ENCODE measurements at regions not wholly inside any gene's neighbourhood (a gene's known extent, or its start where the extent isn't known, plus 50 kb on each side); places are given as distances from the start of the nearest gene placed in this dataset.

GRCh38 chr1:90192408-90192807 lies 197.5 kb downstream of the ZNF326 start:
- Histone ChIP-seq H3K27ac (no peak overlapping the region), H3K4me3 (no peak overlapping the region), H3K27me3 (replicated peaks) (no peaks in the 10 kb centered on the region; the same call in 1 of the 2 replicates), H3K4me1 (replicated peaks) (no peaks in the 10 kb centered on the region), H3K36me3 (no peaks in the 10 kb centered on the region), H3K9me3 (replicated peaks) (no peaks in the 10 kb centered on the region)
- no peak for DNase-seq (ENCODE audit: low read depth in 1 of 2, low spot score in 2 of 2)

- H3K27me3 ChIP-seq (replicated peaks), result no peaks in the 10 kb centered on the region; the same call in 1 of the 2 replicates
- H3K9me3 ChIP-seq (replicated peaks), result no peaks in the 10 kb centered on the region
- no peak overlapping the region for H3K27ac ChIP-seq
- DNase-seq (ENCODE audit: low read depth in 1 of 2, low spot score in 2 of 2), result no peak
- H3K4me1 ChIP-seq (replicated peaks), result no peaks in the 10 kb centered on the region
- H3K4me3 ChIP-seq, result no peak overlapping the region
- no peaks in the 10 kb centered on the region for H3K36me3 ChIP-seq
Observed at GRCh38 chr1:90190523-90190922, 195.6 kb downstream of the ZNF326 start.

GRCh38 chr1:90189889-90190288 lies 195.0 kb downstream of the ZNF326 start:
- Histone ChIP-seq H3K27me3 (replicated peaks) (no peaks in the 10 kb centered on the region; the same call in 1 of the 2 replicates), H3K36me3 (no peaks in the 10 kb centered on the region)
- no peak for DNase-seq (ENCODE audit: low read depth in 1 of 2, low spot score in 2 of 2)

GRCh38 chr1:90187323-90187585 lies 192.3 kb downstream of the ZNF326 start:
- no peaks in the 10 kb centered on the region; the same call in 1 of the 2 replicates for H3K27me3 ChIP-seq (replicated peaks)
- H3K4me3 ChIP-seq, result no peak overlapping the region
- DNase-seq (ENCODE audit: low read depth in 1 of 2, low spot score in 2 of 2), result no peak
- H3K36me3 ChIP-seq, result no peaks in the 10 kb centered on the region
- no peak overlapping the region for H3K27ac ChIP-seq
- H3K9me3 ChIP-seq (replicated peaks), result no peaks in the 10 kb centered on the region
- no peaks in the 10 kb centered on the region for H3K4me1 ChIP-seq (replicated peaks)

More at GRCh38 chr1:90189889-90190288, 195.0 kb downstream of the ZNF326 start:
- no peaks in the 10 kb centered on the region for H3K9me3 ChIP-seq (replicated peaks)
- no peaks in the 10 kb centered on the region for H3K4me1 ChIP-seq (replicated peaks)
- no peak overlapping the region for H3K4me3 ChIP-seq
- no peak overlapping the region for H3K27ac ChIP-seq

GRCh38 chr1:90186506-90187322 lies 191.8 kb downstream of the ZNF326 start:
- Histone ChIP-seq H3K9me3 (replicated peaks) (no peaks in the 10 kb centered on the region), H3K4me3 (no peak overlapping the region), H3K27me3 (replicated peaks) (no peaks in the 10 kb centered on the region; the same call in 1 of the 2 replicates), H3K4me1 (replicated peaks) (no peaks in the 10 kb centered on the region), H3K27ac (no peak overlapping the region), H3K36me3 (no peaks in the 10 kb centered on the region)
- no peak for DNase-seq (ENCODE audit: low read depth in 1 of 2, low spot score in 2 of 2)

GRCh38 chr1:90176530-90176929 lies 181.6 kb downstream of the ZNF326 start:
- no peaks in the 10 kb centered on the region for H3K9me3 ChIP-seq (replicated peaks)
- no peak for DNase-seq (ENCODE audit: low read depth in 1 of 2, low spot score in 2 of 2)
- no peaks in the 10 kb centered on the region for H3K4me1 ChIP-seq (replicated peaks)
- H3K4me3 ChIP-seq, result no peak overlapping the region
- no peaks in the 10 kb centered on the region; the same call in 1 of the 2 replicates for H3K27me3 ChIP-seq (replicated peaks)
- H3K27ac ChIP-seq, result no peak overlapping the region
- no peaks in the 10 kb centered on the region for H3K36me3 ChIP-seq

- DNase-seq (ENCODE audit: low read depth in 1 of 2, low spot score in 2 of 2), result no peak
- H3K4me3 ChIP-seq, result no peak overlapping the region
Observed at GRCh38 chr1:90175490-90176167, 180.7 kb downstream of the ZNF326 start.

GRCh38 chr1:90174246-90174645 lies 179.3 kb downstream of the ZNF326 start:
- Histone ChIP-seq H3K36me3 (no peaks in the 10 kb centered on the region), H3K9me3 (replicated peaks) (no peaks in the 10 kb centered on the region), H3K27me3 (replicated peaks) (no peaks in the 10 kb centered on the region; the same call in 1 of the 2 replicates), H3K4me1 (replicated peaks) (no peaks in the 10 kb centered on the region), H3K27ac (no peak overlapping the region), H3K4me3 (no peak overlapping the region)
- DNase-seq (ENCODE audit: low read depth in 1 of 2, low spot score in 2 of 2), result no peak

More at GRCh38 chr1:90175490-90176167, 180.7 kb downstream of the ZNF326 start:
- no peaks in the 10 kb centered on the region for H3K4me1 ChIP-seq (replicated peaks)
- no peaks in the 10 kb centered on the region; the same call in 1 of the 2 replicates for H3K27me3 ChIP-seq (replicated peaks)
- H3K36me3 ChIP-seq, result no peaks in the 10 kb centered on the region
- no peaks in the 10 kb centered on the region for H3K9me3 ChIP-seq (replicated peaks)
- no peak overlapping the region for H3K27ac ChIP-seq

GRCh38 chr1:90162216-90162615 lies 167.3 kb downstream of the ZNF326 start:
- H3K27me3 ChIP-seq (replicated peaks), result peaks cover 2% of the 10 kb centered on the region
- no peaks in the 10 kb centered on the region for H3K36me3 ChIP-seq
- no peak for DNase-seq (ENCODE audit: low read depth in 1 of 2, low spot score in 2 of 2)
- H3K4me1 ChIP-seq (replicated peaks), result no peaks in the 10 kb centered on the region
- H3K27ac ChIP-seq, result no peak overlapping the region
- H3K4me3 ChIP-seq, result no peak overlapping the region
- H3K9me3 ChIP-seq (replicated peaks), result no peaks in the 10 kb centered on the region

GRCh38 chr1:90161625-90162024 lies 166.7 kb downstream of the ZNF326 start:
- Histone ChIP-seq H3K4me3 (no peak overlapping the region), H3K4me1 (replicated peaks) (no peaks in the 10 kb centered on the region), H3K27me3 (replicated peaks) (peaks cover 2% of the 10 kb centered on the region), H3K9me3 (replicated peaks) (no peaks in the 10 kb centered on the region), H3K27ac (no peak overlapping the region), H3K36me3 (no peaks in the 10 kb centered on the region)
- no peak for DNase-seq (ENCODE audit: low read depth in 1 of 2, low spot score in 2 of 2)

GRCh38 chr1:90155721-90156487 lies 161.0 kb downstream of the ZNF326 start:
- H3K4me1 ChIP-seq (replicated peaks), result no peaks in the 10 kb centered on the region
- no peak overlapping the region for H3K4me3 ChIP-seq
- H3K27me3 ChIP-seq (replicated peaks), result peaks cover 2% of the 10 kb centered on the region
- no peaks in the 10 kb centered on the region for H3K9me3 ChIP-seq (replicated peaks)
- no peak for DNase-seq (ENCODE audit: low read depth in 1 of 2, low spot score in 2 of 2)
- no peaks in the 10 kb centered on the region for H3K36me3 ChIP-seq
- no peak overlapping the region for H3K27ac ChIP-seq

- Histone ChIP-seq H3K27ac (no peak overlapping the region), H3K4me3 (no peak overlapping the region), H3K36me3 (no peaks in the 10 kb centered on the region), H3K4me1 (replicated peaks) (no peaks in the 10 kb centered on the region), H3K9me3 (replicated peaks) (no peaks in the 10 kb centered on the region), H3K27me3 (replicated peaks) (no peaks in the 10 kb centered on the region; the same call in none of the 2 replicates)
- DNase-seq (ENCODE audit: low read depth in 1 of 2, low spot score in 2 of 2), result no peak
Observed at GRCh38 chr1:90154711-90155110, 159.8 kb downstream of the ZNF326 start.

- H3K36me3 ChIP-seq, result no peaks in the 10 kb centered on the region
- no peak for DNase-seq (ENCODE audit: low read depth in 1 of 2, low spot score in 2 of 2)
- no peaks in the 10 kb centered on the region for H3K9me3 ChIP-seq (replicated peaks)
- H3K27me3 ChIP-seq (replicated peaks), result no peaks in the 10 kb centered on the region
- H3K4me3 ChIP-seq, result no peak overlapping the region
- no peak overlapping the region for H3K27ac ChIP-seq
- H3K4me1 ChIP-seq (replicated peaks), result no peaks in the 10 kb centered on the region
Observed at GRCh38 chr1:90149101-90149500, 154.2 kb downstream of the ZNF326 start.

- DNase-seq (ENCODE audit: low read depth in 1 of 2, low spot score in 2 of 2), result no peak
- Histone ChIP-seq H3K4me1 (replicated peaks) (no peaks in the 10 kb centered on the region), H3K9me3 (replicated peaks) (no peaks in the 10 kb centered on the region), H3K27me3 (replicated peaks) (no peaks in the 10 kb centered on the region), H3K27ac (no peak overlapping the region), H3K36me3 (no peaks in the 10 kb centered on the region), H3K4me3 (no peak overlapping the region)
Observed at GRCh38 chr1:90147093-90147492, 152.2 kb downstream of the ZNF326 start.

Data from SJSA1 (cell line).